ENCODE measurements at regions not wholly inside any gene's neighbourhood (a gene's known extent, or its start where the extent isn't known, plus 50 kb on each side); places are given as distances from the start of the nearest gene placed in this dataset.

GRCh38 chr22:48452766-48453165 lies 1374.9 kb downstream of the BRD1 start:
- TF ChIP-seq CTCF (IDR thresholded peaks at IDR 0.05) (no peak), POLR2A (IDR thresholded peaks at IDR 0.05) (no peak)

Measured in esophagus squamous epithelium (tissue), 4 donors.